IMR-90 (cell line): ENCODE measurements at regions not wholly inside any gene's neighbourhood (a gene's known extent, or its start where the extent isn't known, plus 50 kb on each side); places are given as distances from the start of the nearest gene placed in this dataset.

Source experiments
- ATAC-seq: fragments of 200-7000 bp; cut with Tn5 transposase; 2 replicates; pipeline ENCODE4 v1.9.1; 2020; ENCODE audit warnings: low read depth, mild to moderate bottlenecking, moderate library complexity
- BruUV-seq: library from RNA; stranded (reverse); fragments of 400-500 nt; replicated peaks from 2 replicates; lab custom pipeline; 2021; lab: Mats Ljungman, UMichigan
- CTCF ChIA-PET: fragments of 300-600 bp; formaldehyde crosslinking; extraction: SDS; loops from one replicate; lab custom pipeline; 2021; ENCODE audit warnings: antibody characterized with exemption; lab: Yijun Ruan, JAX
- POLR2A ChIA-PET: fragments of 300-600 bp; sonication (Branson Sonifier 250); formaldehyde crosslinking; loops from one replicate; lab custom pipeline; 2022; ENCODE audit warnings: antibody characterized with exemption; ENCODE audit not compliant: unreplicated experiment; lab: Charles Lee
- DNase-seq: peaks from one replicate; pipeline ENCODE4 v3.0.0; 2013
- H2AFZ ChIP-seq: replicated peaks from 2 replicates; pipeline ENCODE3; 2013; ENCODE audit warnings: low read length, mild to moderate bottlenecking; ENCODE audit not compliant: poor library complexity
- H2AK5ac ChIP-seq: 2 replicates; pipeline ENCODE4 v1.6.1; 2013; ENCODE audit warnings: low read depth, low read length, inconsistent platforms
- H2AK9ac ChIP-seq: replicated peaks from 2 replicates; pipeline ENCODE3; 2013; ENCODE audit warnings: mild to moderate bottlenecking, low read depth, low read length, moderate library complexity; ENCODE audit not compliant: poor library complexity
- H2BK120ac ChIP-seq: 2 replicates; pipeline ENCODE4 v1.6.1; 2013; ENCODE audit warnings: low read depth, low read length, inconsistent platforms
- H2BK15ac ChIP-seq: 3 replicates; pipeline ENCODE4 v1.6.1; 2013; ENCODE audit warnings: low read depth, low read length, inconsistent platforms
- H2BK20ac ChIP-seq: 2 replicates; pipeline ENCODE4 v1.6.1; 2013; ENCODE audit warnings: low read depth, mild to moderate bottlenecking, inconsistent platforms, low read length, moderate library complexity
- H2BK5ac ChIP-seq: 2 replicates; pipeline ENCODE4 v1.6.1; 2013; ENCODE audit warnings: mild to moderate bottlenecking, low read depth, low read length, inconsistent platforms; ENCODE audit not compliant: poor library complexity, severe bottlenecking
- H3K14ac ChIP-seq: replicated peaks from 2 replicates; pipeline ENCODE4 v1.6.1; 2013; ENCODE audit warnings: low read depth, low read length, inconsistent platforms
- H3K18ac ChIP-seq: 2 replicates; pipeline ENCODE4 v1.6.1; 2013; ENCODE audit warnings: low read depth, low read length, control low read depth
- H3K23ac ChIP-seq: 2 replicates; pipeline ENCODE4 v1.6.1; 2013; ENCODE audit warnings: low read depth, low read length, inconsistent platforms
- H3K27ac ChIP-seq: 2 replicates; pipeline ENCODE4 v1.5.1; 2013; ENCODE audit warnings: mild to moderate bottlenecking, control low read depth, low read length; ENCODE audit not compliant: insufficient read depth
- H3K27me3 ChIP-seq: 2 replicates; pipeline ENCODE4 v1.6.1; 2013; ENCODE audit warnings: low read length; ENCODE audit not compliant: control insufficient read depth, insufficient read depth
- H3K36me3 ChIP-seq: 2 replicates; pipeline ENCODE4 v1.6.1; 2013; ENCODE audit warnings: low read length, mixed read lengths; ENCODE audit not compliant: control insufficient read depth, insufficient read depth
- H3K4ac ChIP-seq: 2 replicates; pipeline ENCODE4 v1.6.1; 2013; ENCODE audit warnings: low read depth, low read length, inconsistent platforms
- H3K4me1 ChIP-seq: 2 replicates; pipeline ENCODE4 v1.6.1; 2013; ENCODE audit warnings: low read length, mixed read lengths; ENCODE audit not compliant: control insufficient read depth, insufficient read depth
- H3K4me2 ChIP-seq: 2 replicates; pipeline ENCODE4 v1.6.1; 2013; ENCODE audit warnings: low read depth, mild to moderate bottlenecking, control low read depth, low read length, moderate library complexity
- H3K4me3 ChIP-seq: 2 replicates; pipeline ENCODE4 v1.5.1; 2013; ENCODE audit warnings: low read depth, mild to moderate bottlenecking, control low read depth, low read length, moderate library complexity; ENCODE audit not compliant: insufficient read depth
- H3K56ac ChIP-seq: 2 replicates; pipeline ENCODE4 v1.6.1; 2013; ENCODE audit warnings: low read length, inconsistent platforms; ENCODE audit not compliant: insufficient read depth; ENCODE audit errors: extremely low read depth
- H3K79me1 ChIP-seq, 2 experiments: 2 replicates each; pipeline ENCODE4 v1.6.1; 2013; ENCODE audit warnings: low read length in 2 of 2, inconsistent platforms in 1 of 2, low read depth in 1 of 2
- H3K9ac ChIP-seq: 2 replicates; pipeline ENCODE4 v1.6.1; 2013; ENCODE audit warnings: low read depth, low read length, control low read depth
- H3K9me1 ChIP-seq: 2 replicates; pipeline ENCODE4 v1.6.1; 2013; ENCODE audit warnings: low read length, inconsistent platforms; ENCODE audit not compliant: insufficient read depth
- H3K9me3 ChIP-seq: 2 replicates; pipeline ENCODE4 v1.6.1; 2013; ENCODE audit warnings: low read length; ENCODE audit not compliant: control insufficient read depth, insufficient read depth
- H4K20me1 ChIP-seq: 2 replicates; pipeline ENCODE4 v1.6.1; 2013; ENCODE audit warnings: low read length, inconsistent platforms; ENCODE audit not compliant: insufficient read depth
- H4K5ac ChIP-seq: 2 replicates; pipeline ENCODE4 v1.6.1; 2013; ENCODE audit warnings: mild to moderate bottlenecking, low read depth, low read length, control low read depth
- H4K8ac ChIP-seq, 2 experiments: 2 replicates each; pipeline ENCODE4 v1.6.1; 2013; ENCODE audit warnings: low read depth in 2 of 2, low read length in 2 of 2, control low read depth in 1 of 2, inconsistent platforms in 1 of 2
- H4K91ac ChIP-seq: 2 replicates; pipeline ENCODE4 v1.6.1; 2013; ENCODE audit warnings: low read depth, low read length, inconsistent platforms; ENCODE audit not compliant: insufficient read depth
- RAD21 ChIP-seq: IDR thresholded peaks from 2 replicates; pipeline ENCODE4 v1.6.1; 2012; ENCODE audit warnings: low read length, improper control_type of control experiment
- WGBS, 2 experiments: methylation state at CpG; one replicate each; pipeline versions ENCODE4 v1.1.5 to v1.1.7; 2013; ENCODE audit warnings: missing lambda C conversion rate in 2 of 2; ENCODE audit not compliant: insufficient read length in 1 of 2; ENCODE audit errors: extremely low coverage in 2 of 2; 5-methylcytosine and 5-hydroxymethylcytosine counted together
- dilution Hi-C: fragments of 300-500 bp; cut with HindIII; formaldehyde crosslinking; loops from one replicate; pipeline ENCODE4 v1.14.3; 2018; ENCODE audit warnings: low sequenced_read_pairs; ENCODE audit not compliant: unreplicated experiment
- in situ Hi-C: fragments of 300-500 bp; cut with MboI; formaldehyde crosslinking; loops from 3 replicates; pipeline ENCODE4 v1.14.3; 2019; ENCODE audit warnings: low sequenced_read_pairs, inconsistent platforms, mixed read lengths
- intact Hi-C: fragments of 100-400 bp; cut with micrococcal nuclease; formaldehyde crosslinking; loops from 2 replicates; pipeline ENCODE4 v1.10.0; 2022
- TF ChIP-seq, protein P1 (sequence below): fragments of 150-350 bp; IDR thresholded peaks from 2 replicates; pipeline ENCODE4 v1.6.1; 2016; ENCODE audit warnings: low read depth, mild to moderate bottlenecking, low read length, moderate library complexity, borderline replicate concordance
- TF ChIP-seq, protein P2 (sequence below): conservative IDR thresholded peaks from 2 replicates; pipeline ENCODE4 v1.5.1; 2012; ENCODE audit warnings: mild to moderate bottlenecking, low read depth, low read length, improper control_type of control experiment

DNA sequence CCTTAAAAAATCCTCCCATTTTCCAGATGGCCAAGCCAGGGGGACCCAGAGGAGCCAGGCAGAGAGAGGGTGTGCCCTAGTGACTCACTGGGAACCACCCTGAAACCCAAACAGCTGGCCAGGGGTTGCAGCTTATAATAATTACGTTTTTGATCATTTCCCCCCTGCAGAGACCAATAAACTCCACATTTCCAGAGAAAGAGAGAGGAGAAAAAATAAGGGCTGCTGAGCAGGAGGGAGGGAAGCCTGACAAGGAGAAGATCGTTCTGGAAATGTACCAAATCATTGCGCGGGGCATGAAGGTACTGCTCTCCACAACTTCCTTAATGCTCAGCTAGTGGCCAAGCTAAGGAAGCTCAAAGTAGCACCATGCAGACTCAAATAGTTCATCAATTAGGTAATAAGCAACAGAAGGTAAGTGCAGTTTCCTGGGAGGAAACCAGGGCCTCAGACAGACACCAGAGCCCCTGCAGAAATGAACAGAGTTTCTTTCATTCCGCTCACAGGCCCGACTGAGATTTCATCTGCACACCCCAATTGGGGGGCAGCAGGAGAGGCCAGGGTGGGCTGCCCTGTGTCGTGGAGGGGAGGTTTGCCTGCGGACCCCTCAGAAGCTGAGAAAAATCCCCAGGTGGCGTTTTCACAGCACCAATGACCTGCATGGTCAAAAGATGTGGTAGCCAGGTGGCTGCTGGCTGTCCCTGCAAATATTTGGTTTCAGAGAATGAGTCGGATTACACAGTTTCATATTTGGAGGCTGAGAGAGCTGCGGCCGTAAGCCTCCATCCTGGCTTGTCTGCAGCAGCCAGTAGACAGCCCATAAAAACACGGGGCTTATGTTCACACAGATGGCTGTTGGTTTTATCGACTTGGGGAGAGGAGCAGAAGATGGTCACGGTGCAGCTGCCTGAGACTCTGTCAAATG, 153.2 kb upstream of the LYZL2 start:
- no peak for TF ChIP-seq RAD21
- TF ChIP-seq, protein P1, sequence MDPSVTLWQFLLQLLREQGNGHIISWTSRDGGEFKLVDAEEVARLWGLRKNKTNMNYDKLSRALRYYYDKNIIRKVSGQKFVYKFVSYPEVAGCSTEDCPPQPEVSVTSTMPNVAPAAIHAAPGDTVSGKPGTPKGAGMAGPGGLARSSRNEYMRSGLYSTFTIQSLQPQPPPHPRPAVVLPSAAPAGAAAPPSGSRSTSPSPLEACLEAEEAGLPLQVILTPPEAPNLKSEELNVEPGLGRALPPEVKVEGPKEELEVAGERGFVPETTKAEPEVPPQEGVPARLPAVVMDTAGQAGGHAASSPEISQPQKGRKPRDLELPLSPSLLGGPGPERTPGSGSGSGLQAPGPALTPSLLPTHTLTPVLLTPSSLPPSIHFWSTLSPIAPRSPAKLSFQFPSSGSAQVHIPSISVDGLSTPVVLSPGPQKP, result no peak
- TF ChIP-seq, protein P2, sequence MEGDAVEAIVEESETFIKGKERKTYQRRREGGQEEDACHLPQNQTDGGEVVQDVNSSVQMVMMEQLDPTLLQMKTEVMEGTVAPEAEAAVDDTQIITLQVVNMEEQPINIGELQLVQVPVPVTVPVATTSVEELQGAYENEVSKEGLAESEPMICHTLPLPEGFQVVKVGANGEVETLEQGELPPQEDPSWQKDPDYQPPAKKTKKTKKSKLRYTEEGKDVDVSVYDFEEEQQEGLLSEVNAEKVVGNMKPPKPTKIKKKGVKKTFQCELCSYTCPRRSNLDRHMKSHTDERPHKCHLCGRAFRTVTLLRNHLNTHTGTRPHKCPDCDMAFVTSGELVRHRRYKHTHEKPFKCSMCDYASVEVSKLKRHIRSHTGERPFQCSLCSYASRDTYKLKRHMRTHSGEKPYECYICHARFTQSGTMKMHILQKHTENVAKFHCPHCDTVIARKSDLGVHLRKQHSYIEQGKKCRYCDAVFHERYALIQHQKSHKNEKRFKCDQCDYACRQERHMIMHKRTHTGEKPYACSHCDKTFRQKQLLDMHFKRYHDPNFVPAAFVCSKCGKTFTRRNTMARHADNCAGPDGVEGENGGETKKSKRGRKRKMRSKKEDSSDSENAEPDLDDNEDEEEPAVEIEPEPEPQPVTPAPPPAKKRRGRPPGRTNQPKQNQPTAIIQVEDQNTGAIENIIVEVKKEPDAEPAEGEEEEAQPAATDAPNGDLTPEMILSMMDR, result no peak
- Histone ChIP-seq H4K8ac (peak overlapping the region; percentile 50 to 97; a peak in 3 of 4 replicates), H4K91ac (peak overlapping the region; percentile 97), H2AFZ (peak overlapping the region; percentile 86), H3K27me3 (no peaks in the 10 kb centered on the region), H3K36me3 (no peaks in the 10 kb centered on the region), H2AK9ac (peak overlapping the region; percentile 47), H3K14ac (peak overlapping the region; percentile 95), H3K4me2 (no peak overlapping the region), H2BK20ac (peak overlapping the region; percentile 99), H3K4ac (peak overlapping the region; percentile 97), H3K9me3 (no peaks in the 10 kb centered on the region), H3K56ac (peak overlapping the region; percentile 72; the same call in 1 of the 2 replicates), H2BK15ac (peak overlapping the region; percentile 89; the same call in 2 of the 3 replicates), H3K4me1 (peaks cover 22% of the 10 kb centered on the region), H4K20me1 (no peaks in the 10 kb centered on the region), H3K27ac (peak overlapping the region; percentile 82), H3K79me1 (peaks cover 0 to 15% of the 10 kb centered on the region in 2 experiments; a peak in 2 of 4 replicates), H2BK5ac (peak overlapping the region; percentile 63), H4K5ac (peak overlapping the region; percentile 91), H2BK120ac (peak overlapping the region; percentile 98), H3K18ac (peak overlapping the region; percentile 91), H2AK5ac (peak overlapping the region; percentile 90), H3K4me3 (no peak overlapping the region), H3K9me1 (peaks cover 9% of the 10 kb centered on the region; the same call in 1 of the 2 replicates), H3K23ac (peak overlapping the region; percentile 94), H3K9ac (peak overlapping the region; percentile 69; the same call in 1 of the 2 replicates)
- ATAC-seq (peak; percentile 18; the same call in 1 of the 2 replicates), DNase-seq (peak; percentile 68)
- intact Hi-C loops, result loop anchor here (10.0 kb wide), 1 partner anchor 702 kb away; no protein-coding TSS in a partner anchor
- ChIA-PET CTCF (interaction anchor here (0.6 to 2.1 kb wide), 4 partner anchors 31 to 645 kb away, joined by 3 to 7 read pairs (median 3); no protein-coding TSS in a partner anchor), POLR2A (interaction anchor here (0.6 to 0.7 kb wide), 2 partner anchors 249 kb away, joined by 3 read pairs; partner anchors contain the start of gene ZNF438)
- in situ Hi-C loops, result loop anchor here (5.0 to 10.0 kb wide), 2 partner anchors 250 to 352 kb away; partner anchors contain the start of gene ZNF438
- BruUV-seq, result no TSS peak
- WGBS, 2 experiments, result 54% methylated on average over 4 of the region's 15 CpGs; no CpG with 5 or more reads in 1 of the 2 experiments
- dilution Hi-C loops, result no loop called here
